NCI-H526 treated with DMSO at 0.1 percent for 48 hours (cell line): ENCODE measurements at regions not wholly inside any gene's neighbourhood (a gene's known extent, or its start where the extent isn't known, plus 50 kb on each side); places are given as distances from the start of the nearest gene placed in this dataset.
A peak's percentile ranks its signal among the peaks of the same experiment; 100 is the strongest.
"Not testable (repeated sequence)": the region's sequence is repeated elsewhere in the genome, so short reads cannot be mapped to it uniquely, and the experiment has no call there.

Experiments
- DNase-seq: peaks from one replicate; lab custom pipeline; 2025; lab: John Stamatoyannopoulos, UW

DNA sequence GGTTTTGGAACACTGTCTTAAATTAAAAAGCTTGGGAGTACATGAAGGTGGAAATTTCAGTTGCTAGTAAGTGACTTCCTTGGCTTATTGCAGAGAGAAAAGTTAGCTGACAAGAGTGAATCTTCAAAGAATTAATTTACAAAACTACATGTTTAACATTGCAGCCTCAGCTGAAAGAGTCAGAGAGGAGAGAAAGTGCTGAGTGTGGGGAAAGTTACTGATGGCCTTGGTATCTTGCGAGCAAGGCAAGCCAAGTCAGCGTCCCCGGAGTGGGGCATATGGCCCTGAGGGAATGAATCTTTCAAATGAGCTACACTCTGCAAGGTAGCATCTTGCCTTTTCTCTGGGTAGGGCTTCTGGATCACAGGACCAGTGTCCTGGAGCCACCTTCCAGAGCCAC, 131.3 kb downstream of the LPIN1 start:
- no peak for DNase-seq

- DNase-seq: not testable (repeated sequence)
Measured at GRCh38 chr2:11885253-11885652, 138.8 kb downstream of the LPIN1 start.

DNA sequence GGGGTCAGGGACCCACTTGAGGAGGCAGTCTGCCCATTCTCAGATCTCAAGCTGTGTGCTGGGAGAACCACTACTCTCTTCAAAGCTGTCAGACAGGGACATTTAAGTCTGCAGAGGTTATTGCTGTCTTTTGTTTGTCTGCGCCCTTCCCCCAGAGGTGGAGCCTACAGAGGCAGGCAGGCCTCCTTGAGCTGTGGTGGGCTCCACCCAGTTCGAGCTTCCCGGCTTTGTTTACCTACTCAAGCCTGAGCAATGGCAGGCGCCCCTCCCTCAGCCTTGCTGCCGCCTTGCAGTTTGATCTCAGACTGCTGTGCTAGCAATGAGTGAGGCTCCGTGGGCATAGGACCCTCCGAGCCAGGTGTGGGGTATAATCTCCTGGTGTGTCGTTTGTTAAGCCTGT, 140.5 kb downstream of the LPIN1 start:
- DNase-seq: peak; percentile 0

DNA sequence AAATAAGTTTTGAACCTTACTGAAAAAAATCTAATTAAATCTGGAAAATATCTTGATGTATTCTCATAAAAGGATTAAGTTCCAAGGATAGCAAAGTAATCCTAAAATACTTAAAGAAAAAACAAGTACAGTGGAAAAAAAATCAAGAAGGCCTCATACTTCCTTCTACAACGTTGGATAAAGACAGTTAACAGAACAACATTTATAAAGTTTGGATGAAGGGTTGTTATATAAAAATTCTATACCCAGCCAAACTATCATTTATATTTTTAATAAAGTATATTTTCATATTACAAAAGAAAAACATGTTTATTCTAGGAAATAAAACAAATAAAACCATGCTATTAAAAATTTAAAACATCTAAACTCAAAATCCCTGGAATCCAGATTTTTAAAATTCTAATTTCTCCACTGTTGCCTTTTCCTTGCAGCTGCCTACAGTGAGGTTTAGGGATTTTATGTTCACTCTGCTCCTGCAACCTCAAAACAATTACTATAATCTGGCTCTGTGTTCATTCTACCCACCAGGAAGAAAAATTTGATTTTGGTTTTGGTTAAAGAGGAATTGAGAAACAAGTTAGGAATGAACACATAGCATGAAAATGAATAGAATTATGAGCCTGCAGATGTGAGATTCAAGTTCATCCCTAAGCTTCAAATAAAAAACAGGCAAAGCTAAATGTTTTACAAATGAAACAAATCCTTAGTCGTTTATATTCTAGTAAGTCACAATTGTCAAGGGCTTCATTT, 142.8 kb downstream of the LPIN1 start:
- no peak for DNase-seq

- no peak for DNase-seq
Measured at GRCh38 chr2:11889854-11890253, 143.4 kb downstream of the LPIN1 start.

- DNase-seq: no peak
Measured at GRCh38 chr2:11891028-11891427, 144.6 kb downstream of the LPIN1 start.

- DNase-seq: no peak
Measured at GRCh38 chr2:11891671-11892440, 145.4 kb downstream of the LPIN1 start.

DNA sequence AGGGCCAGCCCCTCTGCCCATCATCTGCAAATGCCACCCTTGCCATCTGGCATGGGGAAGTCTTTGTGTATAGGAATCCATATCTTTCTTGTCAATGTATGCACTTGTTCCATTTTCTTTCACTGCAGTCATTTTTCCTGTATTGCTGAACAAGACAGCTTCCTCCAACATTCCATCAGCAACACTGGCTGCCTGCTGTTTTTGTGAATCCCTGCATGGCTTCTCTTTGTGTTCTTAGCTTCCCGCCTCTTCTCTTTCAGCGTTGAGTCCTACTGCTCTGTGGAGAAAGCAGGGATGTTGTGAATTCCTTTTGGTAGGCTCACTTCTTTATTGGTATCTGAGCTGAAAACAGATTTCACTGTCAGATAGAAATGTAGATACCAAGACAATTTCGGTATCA, 150.0 kb downstream of the LPIN1 start:
- DNase-seq: no peak

DNA sequence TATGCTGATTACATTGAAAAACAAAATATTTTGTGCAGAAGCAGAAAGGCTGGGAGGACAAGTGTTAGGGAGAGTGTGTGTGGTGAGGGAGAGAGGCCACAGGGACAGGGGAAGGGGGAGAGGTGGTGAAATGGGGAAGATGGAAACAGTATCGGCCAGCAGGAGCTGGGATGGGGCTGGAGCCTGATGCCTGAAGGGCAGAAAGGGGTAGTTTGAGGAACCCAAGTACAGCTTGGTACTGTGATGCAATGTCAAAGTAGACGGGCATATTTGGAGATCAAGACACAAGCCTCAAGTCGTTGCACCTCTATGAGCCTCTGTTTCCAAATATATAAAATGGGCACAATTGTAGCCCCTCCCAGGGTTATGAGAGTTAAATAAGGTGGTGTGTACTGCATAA, 152.1 kb downstream of the LPIN1 start:
- DNase-seq: no peak

DNA sequence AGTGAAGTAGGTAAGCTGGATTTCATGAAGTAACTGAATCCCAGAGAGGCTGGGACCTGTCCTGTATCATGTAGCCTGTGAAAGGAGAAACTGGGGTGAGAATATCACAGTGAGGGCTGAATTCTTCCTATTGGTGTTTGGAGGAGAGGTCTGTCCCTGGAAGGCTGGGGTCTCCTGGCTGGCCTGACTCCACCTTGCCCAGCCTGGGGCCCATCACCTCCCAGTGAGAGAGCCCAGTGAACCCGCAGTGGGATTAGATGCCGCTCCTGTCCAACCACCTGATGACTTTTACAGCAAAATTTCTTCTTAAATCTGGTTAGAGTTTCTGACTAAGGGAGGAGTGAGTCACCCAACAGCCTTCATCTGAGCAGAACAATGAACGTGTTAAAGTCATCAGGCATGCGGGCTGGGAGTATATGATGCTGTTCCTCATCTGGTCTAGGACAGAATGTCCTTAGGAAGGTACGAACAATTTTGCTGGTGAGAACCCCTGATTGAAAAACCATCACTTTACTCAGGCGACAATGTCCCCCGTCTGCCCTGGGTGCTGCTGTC, 152.9 kb downstream of the LPIN1 start:
- DNase-seq: no peak

- DNase-seq: not testable (repeated sequence)
Measured at GRCh38 chr2:11900891-11901290, 154.5 kb downstream of the LPIN1 start.

DNA sequence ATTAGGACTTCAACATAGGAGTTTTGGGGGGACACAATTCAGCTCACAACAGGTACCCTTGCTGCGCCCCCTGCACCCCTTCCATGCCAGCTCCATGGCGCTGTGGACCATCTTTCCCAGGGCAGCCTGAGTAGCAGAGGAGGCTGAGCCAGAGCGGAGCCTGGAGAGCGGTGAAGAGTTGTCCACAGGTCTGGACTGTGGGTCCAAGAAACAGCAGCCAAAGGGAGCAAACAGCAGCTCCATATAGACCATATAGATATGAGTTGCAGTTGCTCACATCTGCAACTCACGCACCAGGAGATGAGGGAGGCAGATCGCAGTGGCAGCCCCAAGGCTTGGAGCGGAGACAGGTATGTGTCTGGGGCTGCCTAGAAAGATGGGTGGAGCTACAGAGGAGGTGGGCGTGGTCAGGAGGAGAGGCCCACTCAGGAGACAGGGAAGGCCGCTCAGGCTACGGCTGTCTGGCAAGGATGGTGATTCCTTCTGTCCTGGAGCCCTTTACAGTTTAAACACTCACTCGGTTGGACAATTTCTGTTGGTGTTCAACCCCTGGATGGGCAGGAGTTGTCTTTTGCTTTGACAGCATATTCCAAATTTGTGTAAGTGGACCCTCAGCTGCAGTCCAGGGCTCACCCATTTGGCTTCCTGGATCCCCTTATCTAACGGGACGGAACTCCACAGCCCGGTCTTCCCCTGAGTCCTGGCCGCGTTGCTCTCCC, 155.1 kb downstream of the LPIN1 start:
- DNase-seq: no peak

GRCh38 chr2:11903085-11903606, 156.7 kb downstream of the LPIN1 start:
- DNase-seq: no peak

DNA sequence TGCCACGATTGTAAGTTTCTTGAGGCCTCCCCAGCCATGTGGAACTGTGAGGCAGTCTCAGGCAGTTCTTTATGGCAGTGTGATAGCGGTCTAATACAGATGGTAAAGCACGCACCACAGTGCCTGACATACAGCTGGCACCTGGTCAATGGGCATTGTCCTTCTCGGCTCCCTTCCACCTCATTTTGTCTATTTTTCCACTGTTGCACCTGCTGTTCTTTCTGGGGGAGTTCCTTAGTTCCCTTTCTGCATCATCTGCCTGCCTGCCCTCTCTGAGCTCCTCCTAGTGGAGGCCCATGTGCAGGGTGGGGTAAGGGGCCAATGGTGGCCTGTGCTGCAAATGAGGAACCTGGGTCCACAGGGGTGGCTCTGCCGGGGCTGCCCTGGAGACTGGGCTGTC, 157.6 kb downstream of the LPIN1 start:
- no peak for DNase-seq

- no peak for DNase-seq
Measured at GRCh38 chr2:11904941-11905340, 158.5 kb downstream of the LPIN1 start.

DNA sequence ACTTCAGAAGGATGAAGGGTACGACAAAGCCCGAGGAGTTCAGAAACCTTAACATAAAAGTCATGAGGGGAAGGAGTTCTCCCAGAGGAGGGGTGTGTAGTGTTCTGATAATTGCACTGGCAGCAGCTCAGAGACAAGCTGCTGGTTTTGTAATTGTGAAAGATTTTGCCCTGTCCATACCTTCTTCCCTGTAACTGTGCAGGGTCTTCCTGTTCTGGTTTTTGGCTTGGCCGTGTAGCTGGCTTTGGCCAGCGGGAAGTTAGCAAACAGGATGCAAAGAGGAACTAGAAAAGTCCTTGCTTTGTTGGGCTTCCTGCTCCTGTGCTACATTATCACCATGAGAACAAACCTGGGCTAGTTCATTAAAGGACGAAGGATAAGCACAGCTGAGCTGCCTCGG, 160.8 kb downstream of the LPIN1 start:
- no peak for DNase-seq

- DNase-seq: no peak
Measured at GRCh38 chr2:11910971-11911370, 164.5 kb downstream of the LPIN1 start.

DNA sequence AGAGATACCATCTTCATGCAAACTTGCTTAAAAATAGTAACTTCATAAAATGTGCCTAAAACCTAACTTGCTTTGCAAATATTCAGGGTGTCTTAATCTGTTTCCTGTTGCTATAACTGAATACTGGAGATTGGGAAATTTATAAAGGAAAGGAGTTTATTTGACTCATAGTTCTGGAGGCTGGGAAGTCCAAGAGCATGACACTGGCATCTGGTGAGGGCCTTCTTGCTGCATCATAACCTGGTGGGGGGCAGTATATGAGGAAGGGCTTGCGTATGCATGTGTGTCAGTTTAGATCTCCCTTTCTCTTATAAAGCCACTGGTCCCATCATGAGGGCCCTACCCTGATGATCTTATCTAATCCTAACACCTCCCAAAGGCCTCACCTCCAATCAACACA, 166.5 kb downstream of the LPIN1 start:
- DNase-seq: no peak

- no peak for DNase-seq
Measured at GRCh38 chr2:11914455-11914854, 168.0 kb downstream of the LPIN1 start.

DNA sequence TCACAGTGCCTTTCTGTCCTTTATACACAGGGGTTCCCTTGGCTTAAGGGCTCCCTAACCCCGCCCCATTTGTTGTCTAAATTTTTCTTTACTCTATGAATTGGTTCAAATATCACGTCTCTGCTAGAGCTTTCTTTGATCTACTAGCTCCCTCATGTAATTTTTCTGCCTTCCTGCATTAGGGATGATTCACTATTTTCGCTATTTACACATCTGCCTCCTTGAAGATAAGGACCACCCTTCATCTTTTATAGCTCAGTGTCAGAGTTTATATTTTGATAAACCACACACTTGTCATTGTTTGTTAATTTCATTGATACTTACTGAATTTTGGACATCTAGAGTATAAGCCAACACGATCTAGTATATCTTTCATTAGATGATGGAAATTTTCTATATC, 169.2 kb downstream of the LPIN1 start:
- no peak for DNase-seq

DNA sequence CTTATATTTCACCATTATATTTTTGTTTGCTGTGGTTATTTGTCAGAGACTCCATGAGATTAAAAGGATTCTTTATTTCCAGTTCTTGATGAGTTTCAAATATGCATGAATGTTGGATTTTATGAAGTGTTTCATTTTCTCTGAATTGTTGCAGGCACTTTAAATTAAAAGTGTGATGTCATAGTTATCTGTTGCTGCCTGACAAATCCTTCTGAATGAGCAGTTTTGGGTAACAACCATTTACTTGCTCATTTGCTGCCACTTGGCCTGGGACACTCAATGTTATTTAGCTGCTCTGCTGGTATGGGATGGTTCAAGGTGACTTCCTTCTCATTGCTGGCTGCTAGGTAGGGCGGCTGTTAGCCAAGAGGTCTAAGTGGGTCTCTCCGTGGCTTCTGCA, 173.5 kb downstream of the LPIN1 start:
- no peak for DNase-seq

GRCh38 chr2:11920993-11921583, 174.7 kb downstream of the LPIN1 start:
- DNase-seq: no peak
